Endodermal cell (in vitro differentiated cells): ENCODE measurements at regions not wholly inside any gene's neighbourhood (a gene's known extent, or its start where the extent isn't known, plus 50 kb on each side); places are given as distances from the start of the nearest gene placed in this dataset.

Experiments used
- DNase-seq: peaks from one replicate; pipeline ENCODE4 v3.0.0-alpha.2; 2017
- H3K27ac ChIP-seq: 2 replicates; pipeline ENCODE4 v1.5.1; 2013; ENCODE audit warnings: mild to moderate bottlenecking, low read depth, low read length, moderate library complexity
- H3K27me3 ChIP-seq: 2 replicates; pipeline ENCODE4 v1.6.1; 2013; ENCODE audit warnings: mild to moderate bottlenecking, low read length, moderate library complexity; ENCODE audit not compliant: insufficient read depth, control insufficient read depth, poor library complexity, severe bottlenecking
- H3K36me3 ChIP-seq: 2 replicates; pipeline ENCODE4 v1.7.0; 2013; ENCODE audit warnings: mild to moderate bottlenecking, low read length, moderate library complexity; ENCODE audit not compliant: control insufficient read depth, insufficient read depth
- H3K4me1 ChIP-seq: one replicate; pipeline ENCODE4 v1.7.0; 2013; ENCODE audit warnings: low read length; ENCODE audit not compliant: control insufficient read depth, insufficient read depth
- H3K4me3 ChIP-seq: 2 replicates; pipeline ENCODE4 v1.5.1; 2013; ENCODE audit warnings: mild to moderate bottlenecking, low read length, moderate library complexity
- H3K9ac ChIP-seq: 2 replicates; pipeline ENCODE4 v1.6.1; 2013; ENCODE audit warnings: mild to moderate bottlenecking, low read length, moderate library complexity; ENCODE audit not compliant: poor library complexity, severe bottlenecking; ENCODE audit errors: extremely low read depth
- H3K9me3 ChIP-seq: 2 replicates; pipeline ENCODE4 v1.6.1; 2013; ENCODE audit warnings: mild to moderate bottlenecking, low read length, moderate library complexity; ENCODE audit not compliant: control insufficient read depth
- H3K27ac Mint-ChIP-seq: 2 replicates; pipeline ENCODE4 v1.8.0; 2020; ENCODE audit warnings: mixed read lengths
- H3K27me3 Mint-ChIP-seq: 2 replicates; pipeline ENCODE4 v1.8.0; 2021; ENCODE audit warnings: mild to moderate bottlenecking, mixed read lengths; ENCODE audit not compliant: insufficient read depth
- H3K36me3 Mint-ChIP-seq: 2 replicates; pipeline ENCODE4 v1.8.0; 2020; ENCODE audit warnings: low read depth, mixed read lengths
- H3K4me1 Mint-ChIP-seq: 2 replicates; pipeline ENCODE4 v1.8.0; 2020; ENCODE audit warnings: mixed read lengths
- H3K4me3 Mint-ChIP-seq: 2 replicates; pipeline ENCODE4 v1.8.0; 2020; ENCODE audit warnings: mild to moderate bottlenecking, moderate library complexity, mixed read lengths
- H3K9me3 Mint-ChIP-seq: 2 replicates; pipeline ENCODE4 v1.8.0; 2020; ENCODE audit warnings: mild to moderate bottlenecking, mixed read lengths
- CTCF ChIP-seq: fragments of 200-600 bp; sonication (generic); conservative IDR thresholded peaks from 2 replicates; pipeline ENCODE4 v1.5.0; 2021; ENCODE audit warnings: antibody characterized with exemption, mild to moderate bottlenecking
- WGBS, 2 experiments: methylation state at CpG; one replicate each; pipeline versions ENCODE4 v1.1.5 to v1.1.7; 2013; ENCODE audit warnings: missing lambda C conversion rate in 2 of 2, mixed read lengths in 1 of 2; ENCODE audit not compliant: insufficient coverage in 1 of 2, insufficient read length in 1 of 2; 5-methylcytosine and 5-hydroxymethylcytosine counted together

GRCh38 chr2:236976266-236977062 lies 109.2 kb upstream of the COPS8 start:
- Histone ChIP-seq H3K36me3 (no peaks in the 10 kb centered on the region), H3K9me3 (no peaks in the 10 kb centered on the region), H3K27ac (no peak overlapping the region), H3K27me3 (no peaks in the 10 kb centered on the region), H3K4me3 (no peak overlapping the region), H3K4me1 (peaks cover 7% of the 10 kb centered on the region), H3K9ac (no peak overlapping the region)
- Mint-ChIP-seq H3K36me3 (no peaks in the 10 kb centered on the region), H3K27me3 (peaks cover 8% of the 10 kb centered on the region), H3K4me1 (peaks cover 15% of the 10 kb centered on the region), H3K4me3 (no peak overlapping the region), H3K27ac (no peak overlapping the region), H3K9me3 (no peaks in the 10 kb centered on the region)
- WGBS, 2 experiments, result 83 to 87% methylated on average over 6 to 8 of the region's 8 CpGs
- TF ChIP-seq CTCF, result no peak
- peak; percentile 22 for DNase-seq

DNA sequence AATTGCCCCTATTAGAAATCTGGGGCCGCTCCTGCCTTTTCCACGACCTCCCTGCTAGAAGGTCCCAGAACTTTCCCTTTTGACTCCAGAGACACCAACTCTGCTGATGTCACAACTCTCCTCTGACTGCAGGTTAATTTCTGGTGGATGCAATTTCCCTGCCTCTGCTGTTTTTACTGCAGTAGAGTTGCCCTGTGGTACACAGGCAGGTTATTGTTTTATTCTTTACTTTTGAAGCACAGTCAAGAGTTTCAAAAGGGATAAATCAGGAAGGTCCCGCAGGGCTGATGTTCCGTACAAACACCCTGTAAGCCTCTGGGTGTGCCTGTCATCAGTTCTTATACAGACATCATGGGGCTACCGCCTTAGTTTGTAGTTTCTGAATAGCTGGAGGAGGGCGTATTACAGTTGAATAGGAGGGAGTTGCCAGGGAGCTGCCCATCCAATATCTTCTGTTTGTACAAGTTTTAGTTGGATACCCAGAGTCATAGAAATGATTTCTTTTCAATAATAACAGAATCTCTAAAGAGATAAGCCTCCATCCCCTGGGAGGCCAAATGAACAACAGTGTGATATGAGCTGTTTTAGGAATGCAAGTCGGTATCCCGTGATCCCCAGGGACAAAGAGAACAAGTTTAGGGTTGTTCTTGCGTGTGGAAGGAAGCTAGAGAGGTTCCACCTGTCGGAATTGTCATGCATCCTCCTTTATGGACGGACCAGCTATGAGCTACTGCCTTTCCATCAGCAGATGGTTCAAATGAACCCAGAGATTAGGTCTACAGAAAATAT lies 108.4 kb upstream of the COPS8 start:
- H3K9me3 ChIP-seq, result no peaks in the 10 kb centered on the region
- H3K36me3 ChIP-seq, result no peaks in the 10 kb centered on the region
- TF ChIP-seq CTCF, result no peak
- DNase-seq, result peak; percentile 14
- peaks cover 11% of the 10 kb centered on the region for H3K27me3 Mint-ChIP-seq
- no peak overlapping the region for H3K27ac ChIP-seq
- H3K4me3 Mint-ChIP-seq, result no peak overlapping the region
- no peaks in the 10 kb centered on the region for H3K9me3 Mint-ChIP-seq
- H3K4me1 ChIP-seq, result peaks cover 3% of the 10 kb centered on the region
- H3K27me3 ChIP-seq, result no peaks in the 10 kb centered on the region
- H3K36me3 Mint-ChIP-seq, result no peaks in the 10 kb centered on the region
- no peak overlapping the region for H3K4me3 ChIP-seq
- WGBS, 2 experiments, result 90 to 91% methylated on average over 8 to 11 of the region's 11 CpGs
- no peak overlapping the region for H3K27ac Mint-ChIP-seq
- no peak overlapping the region for H3K9ac ChIP-seq
- H3K4me1 Mint-ChIP-seq, result peaks cover 11% of the 10 kb centered on the region

DNA sequence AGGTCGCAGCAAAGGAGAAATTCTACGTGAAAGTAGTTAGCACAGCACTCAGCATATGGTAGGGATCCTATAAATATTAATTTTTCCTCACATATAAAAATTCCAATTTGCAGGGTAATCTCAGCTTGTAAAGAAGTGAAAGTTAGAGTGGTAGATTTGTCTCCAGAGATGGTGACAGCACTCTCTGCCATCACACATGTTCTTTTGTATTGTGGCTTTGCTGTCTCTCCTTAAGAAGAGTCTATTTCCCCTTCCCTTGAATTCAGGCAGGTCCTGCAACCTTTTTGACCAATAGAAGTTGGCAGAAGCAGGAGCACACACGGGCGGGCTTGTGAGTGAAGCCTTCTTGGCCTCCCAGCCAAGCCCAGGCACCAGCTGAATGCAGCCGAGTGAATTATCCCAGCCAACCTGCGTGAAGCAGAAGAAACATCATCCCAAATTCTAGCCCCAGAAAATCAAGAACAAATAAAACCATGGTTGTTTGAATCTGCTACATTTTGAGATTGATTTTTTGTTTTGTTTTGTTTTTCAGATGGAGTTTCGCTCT lies 107.8 kb upstream of the COPS8 start:
- no peak overlapping the region for H3K27ac Mint-ChIP-seq
- Histone ChIP-seq H3K27ac (no peak overlapping the region), H3K9ac (no peak overlapping the region), H3K4me3 (no peak overlapping the region), H3K27me3 (no peaks in the 10 kb centered on the region), H3K9me3 (peaks cover 5% of the 10 kb centered on the region), H3K4me1 (no peaks in the 10 kb centered on the region), H3K36me3 (no peaks in the 10 kb centered on the region)
- peaks cover 4% of the 10 kb centered on the region for H3K9me3 Mint-ChIP-seq
- H3K4me3 Mint-ChIP-seq, result no peak overlapping the region
- peaks cover 11% of the 10 kb centered on the region for H3K27me3 Mint-ChIP-seq
- DNase-seq, result peak; percentile 30
- TF ChIP-seq CTCF, result no peak
- 92 to 100% methylated on average over 1 to 7 of the region's 7 CpGs for WGBS, 2 experiments
- H3K36me3 Mint-ChIP-seq, result no peaks in the 10 kb centered on the region
- H3K4me1 Mint-ChIP-seq, result peaks cover 5% of the 10 kb centered on the region
